ENCODE measurements at regions not wholly inside any gene's neighbourhood (a gene's known extent, or its start where the extent isn't known, plus 50 kb on each side); places are given as distances from the start of the nearest gene placed in this dataset.
"Not testable (repeated sequence)": the region's sequence is repeated elsewhere in the genome, so short reads cannot be mapped to it uniquely, and the experiment has no call there.

DNA sequence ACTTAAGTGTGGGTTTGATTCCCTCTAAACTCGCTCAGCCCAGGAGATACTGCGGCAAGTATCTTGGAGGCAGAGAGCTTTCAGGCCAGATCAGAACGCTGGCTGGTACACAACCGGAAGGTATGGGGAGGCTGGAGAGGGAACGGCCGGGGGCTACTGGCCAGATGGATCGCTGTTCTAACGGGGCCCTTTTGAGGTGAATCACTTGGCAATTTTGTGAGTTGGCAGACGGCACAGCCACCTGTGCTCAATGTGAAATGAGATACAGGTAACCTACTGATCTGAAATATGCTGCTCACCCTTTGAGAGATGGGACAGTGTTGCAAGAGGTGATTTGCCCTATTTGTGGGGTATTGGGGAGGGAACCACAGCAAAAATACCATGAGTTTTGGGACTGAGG lies 622.9 kb upstream of the RBFOX1 start:
- no peak for DNase-seq

DNA sequence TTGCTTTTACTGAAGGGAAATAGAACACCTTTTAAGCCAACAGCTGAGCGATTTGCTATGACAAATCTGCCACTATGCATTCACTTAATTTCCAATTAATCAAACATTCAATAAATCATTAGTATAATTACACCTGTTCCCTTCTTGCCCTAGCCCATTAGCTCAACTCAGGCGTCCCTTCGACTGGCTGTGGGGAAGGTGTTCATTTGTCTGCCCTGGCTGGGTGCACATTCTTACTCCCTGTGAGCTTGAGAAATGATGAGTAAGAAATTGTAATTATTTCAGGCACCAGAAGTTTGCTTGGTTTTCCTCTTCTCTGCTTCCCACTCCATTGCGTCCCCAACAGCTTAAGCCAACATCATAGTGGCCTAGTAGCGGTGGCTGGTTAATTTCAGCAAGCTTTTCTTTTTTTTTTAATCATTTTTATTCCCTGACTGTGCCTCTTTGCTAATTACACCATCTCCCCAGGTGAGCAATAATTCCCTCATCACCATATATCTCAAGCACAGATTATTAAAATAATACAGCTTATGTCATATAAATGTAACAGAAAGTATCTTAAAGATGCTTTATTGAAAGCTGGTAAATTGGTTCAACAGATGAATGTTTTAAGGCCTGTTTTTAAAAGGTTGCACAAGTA lies 623.9 kb upstream of the RBFOX1 start:
- DNase-seq: no peak

DNA sequence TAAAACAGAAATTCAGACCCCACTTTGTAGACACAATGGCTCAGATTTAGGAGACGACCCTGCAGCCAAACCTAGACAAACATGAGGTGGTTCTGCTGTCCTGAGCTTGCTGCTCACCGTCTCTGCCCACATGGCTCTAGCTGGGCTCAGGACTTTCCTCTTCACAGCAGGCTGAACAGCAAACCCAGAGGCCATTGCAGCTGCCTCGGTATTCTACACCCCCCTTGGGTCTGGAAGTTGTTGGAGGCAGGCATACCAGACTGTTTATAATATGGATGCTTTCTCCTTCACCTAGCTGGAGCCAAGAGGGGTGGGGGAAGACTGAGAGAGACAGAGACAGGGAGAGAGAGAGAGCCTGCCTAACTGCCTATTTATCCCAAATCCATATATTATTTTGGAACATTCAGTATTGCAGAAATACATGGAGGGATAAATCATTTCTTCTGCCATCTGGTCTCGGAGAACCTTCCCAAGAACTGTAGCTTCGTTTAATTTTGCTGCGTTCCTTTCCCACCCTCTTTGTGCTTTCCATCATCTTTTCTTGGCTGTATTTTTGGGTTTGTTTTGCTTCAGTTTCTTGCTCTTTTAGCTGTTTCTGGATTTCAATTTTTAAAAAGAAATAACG lies 628.2 kb upstream of the RBFOX1 start:
- no peak for DNase-seq

DNA sequence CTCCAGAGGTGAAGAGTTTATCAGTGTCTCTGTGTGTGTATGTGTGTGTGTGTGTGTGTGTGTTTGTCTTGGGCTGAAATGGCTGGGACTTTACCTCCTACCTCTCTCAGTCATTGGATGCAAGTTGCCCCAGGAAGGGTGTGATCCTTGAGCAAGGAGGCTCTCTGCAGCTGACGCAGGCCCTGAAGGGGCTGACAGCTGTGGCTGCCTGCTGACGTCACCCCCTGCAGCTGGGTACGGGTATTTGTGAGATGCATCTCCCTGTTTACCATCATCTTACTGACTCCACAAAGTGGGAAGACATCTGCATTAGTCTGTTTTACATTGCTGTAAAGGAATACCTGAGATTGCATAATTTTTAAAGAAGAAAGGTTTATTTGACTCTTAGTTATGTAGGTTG lies 631.5 kb upstream of the RBFOX1 start:
- no peak for DNase-seq

DNA sequence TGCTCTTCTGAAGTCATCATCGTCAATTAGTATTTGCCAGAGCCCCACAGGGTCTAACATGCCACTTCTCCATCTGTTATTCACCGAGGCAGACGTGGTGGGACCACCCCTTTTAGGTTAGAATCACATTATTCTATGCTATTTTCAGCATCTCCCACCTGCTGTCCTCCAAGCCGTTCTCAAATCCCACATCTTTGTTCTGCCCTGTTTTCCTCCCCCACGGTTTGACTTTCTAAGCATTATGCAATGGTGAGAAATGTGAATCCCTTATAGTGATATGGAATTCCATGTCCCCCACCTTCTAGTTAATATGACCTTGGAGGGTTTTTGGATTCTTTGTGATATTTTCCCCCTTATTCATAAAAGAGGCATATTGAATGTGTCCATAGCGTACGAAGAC lies 634.1 kb upstream of the RBFOX1 start:
- no peak for DNase-seq

DNA sequence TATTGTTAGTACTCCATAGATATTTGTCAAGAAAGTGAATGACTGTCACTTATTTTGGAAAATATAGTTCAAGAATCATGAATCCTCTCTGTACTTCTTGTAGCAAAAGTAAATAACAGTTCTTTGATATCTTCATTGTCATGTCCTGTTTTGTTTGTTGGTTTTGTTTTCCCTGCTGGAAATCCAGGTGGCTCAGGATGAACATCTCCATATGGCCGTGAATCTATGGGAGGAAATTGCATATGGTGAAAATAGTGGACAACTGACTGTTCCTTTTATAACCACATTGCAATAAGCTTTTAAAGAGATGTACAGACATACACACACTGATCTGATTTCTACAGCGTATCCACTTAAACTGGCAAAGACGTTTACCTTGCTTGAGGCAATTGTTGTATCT lies 637.0 kb upstream of the RBFOX1 start:
- DNase-seq: no peak

DNA sequence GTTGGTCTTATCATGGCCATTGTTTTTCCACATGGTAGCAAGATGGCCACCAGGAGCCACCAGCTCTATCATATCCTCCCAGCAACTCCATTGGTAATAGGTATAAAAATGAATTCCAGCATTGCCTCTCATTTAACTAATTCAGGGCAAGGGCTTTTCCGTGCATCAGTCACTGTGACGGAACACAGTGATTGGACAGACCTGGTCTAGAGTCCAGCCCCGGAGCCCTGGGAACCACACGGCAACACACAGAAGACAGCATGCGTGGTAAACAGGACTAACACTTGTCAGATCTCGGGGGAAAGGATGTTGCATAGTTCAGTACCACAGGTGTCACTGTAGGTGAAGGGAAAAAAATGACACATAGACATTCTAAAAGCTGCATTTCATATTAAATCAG lies 638.0 kb upstream of the RBFOX1 start:
- no peak for DNase-seq

DNA sequence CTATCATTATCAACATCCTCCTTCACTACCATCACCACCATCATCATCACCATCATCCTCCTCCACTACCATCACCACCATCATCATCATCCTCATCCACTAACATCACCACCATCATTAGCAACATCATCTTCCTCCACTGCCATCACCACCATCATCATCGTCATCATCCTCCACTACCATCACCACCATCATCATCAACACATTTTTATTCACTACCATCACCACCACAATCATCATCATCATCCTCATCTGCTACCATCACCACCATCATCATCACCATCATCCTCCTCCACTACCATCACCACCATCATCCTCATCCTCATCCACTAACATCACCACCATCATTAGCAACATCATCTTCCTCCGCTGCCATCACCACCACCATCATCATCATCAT lies 639.2 kb upstream of the RBFOX1 start:
- DNase-seq: not testable (repeated sequence)

DNA sequence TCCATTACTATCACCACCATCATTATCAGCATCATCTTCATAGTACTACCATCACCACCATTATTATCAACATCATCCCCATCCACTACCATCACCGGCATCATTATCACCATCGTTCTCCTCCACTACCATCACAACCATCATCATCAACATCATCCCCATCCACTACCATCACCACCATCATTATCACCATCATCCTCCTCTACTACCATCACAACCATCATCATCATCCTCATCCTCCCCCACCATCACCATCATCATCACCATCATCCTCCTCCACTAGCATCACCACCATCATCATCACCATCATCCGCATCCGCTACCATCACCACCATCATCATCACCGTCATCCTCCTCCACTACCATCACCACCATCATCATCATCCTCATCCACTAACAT lies 639.8 kb upstream of the RBFOX1 start:
- no peak for DNase-seq

DNA sequence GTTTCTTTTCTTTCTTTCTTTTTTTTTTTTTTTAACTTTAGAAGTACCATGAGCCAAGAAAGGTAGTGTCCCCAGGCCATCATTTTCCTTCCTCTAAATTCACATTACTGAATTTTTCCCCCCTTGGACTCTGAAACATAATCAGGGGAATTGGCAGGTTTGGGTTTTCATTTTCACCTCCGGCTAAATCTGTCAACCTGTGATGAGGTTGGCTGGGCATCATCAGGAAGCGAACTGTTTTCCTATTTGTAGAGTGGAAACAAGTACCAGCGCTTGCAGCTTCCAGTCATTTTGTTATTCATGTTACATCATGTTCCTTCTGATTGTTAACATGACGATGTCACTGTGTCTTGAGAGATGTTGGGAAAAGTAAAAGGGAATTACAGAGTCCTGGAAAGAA lies 641.9 kb upstream of the RBFOX1 start:
- DNase-seq: no peak

DNA sequence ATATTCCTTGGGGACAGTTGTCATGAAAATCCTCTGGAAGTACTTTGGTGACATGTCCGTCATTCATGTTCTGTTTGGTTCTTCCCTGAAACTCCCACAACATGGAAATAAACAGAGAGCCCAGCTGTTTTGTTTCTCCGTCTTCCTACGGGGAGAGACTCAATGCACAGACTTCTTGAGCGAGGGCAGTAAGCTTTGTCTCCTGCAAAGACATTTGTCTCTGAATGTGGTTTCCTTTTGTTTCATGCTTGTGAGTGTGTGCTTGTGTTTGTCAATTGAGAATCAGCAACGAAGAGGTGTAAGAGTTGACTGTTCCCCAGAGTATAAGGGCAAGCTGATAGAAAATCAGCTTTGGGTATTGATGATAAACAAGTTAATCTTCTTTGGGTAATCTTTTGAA lies 643.0 kb upstream of the RBFOX1 start:
- no peak for DNase-seq

DNA sequence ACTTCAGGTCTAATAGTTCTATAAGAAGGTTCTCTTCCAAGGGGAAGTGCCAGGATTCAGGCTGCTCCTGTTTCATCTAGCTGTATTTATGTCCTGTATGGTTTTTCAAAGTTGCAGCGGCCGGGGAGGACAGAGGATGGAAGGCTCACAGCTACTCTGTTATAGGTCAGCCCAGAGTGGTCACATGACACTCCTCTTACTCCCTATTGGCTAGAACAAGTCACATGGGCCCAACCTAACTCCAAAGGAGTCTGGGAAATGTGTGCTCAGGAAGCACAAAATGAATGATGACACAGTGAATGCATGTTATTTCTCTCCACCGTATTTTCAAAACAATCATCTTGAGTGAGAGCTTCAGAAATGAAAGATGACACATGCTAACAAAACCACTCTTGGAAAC lies 645.1 kb upstream of the RBFOX1 start:
- no peak for DNase-seq

DNA sequence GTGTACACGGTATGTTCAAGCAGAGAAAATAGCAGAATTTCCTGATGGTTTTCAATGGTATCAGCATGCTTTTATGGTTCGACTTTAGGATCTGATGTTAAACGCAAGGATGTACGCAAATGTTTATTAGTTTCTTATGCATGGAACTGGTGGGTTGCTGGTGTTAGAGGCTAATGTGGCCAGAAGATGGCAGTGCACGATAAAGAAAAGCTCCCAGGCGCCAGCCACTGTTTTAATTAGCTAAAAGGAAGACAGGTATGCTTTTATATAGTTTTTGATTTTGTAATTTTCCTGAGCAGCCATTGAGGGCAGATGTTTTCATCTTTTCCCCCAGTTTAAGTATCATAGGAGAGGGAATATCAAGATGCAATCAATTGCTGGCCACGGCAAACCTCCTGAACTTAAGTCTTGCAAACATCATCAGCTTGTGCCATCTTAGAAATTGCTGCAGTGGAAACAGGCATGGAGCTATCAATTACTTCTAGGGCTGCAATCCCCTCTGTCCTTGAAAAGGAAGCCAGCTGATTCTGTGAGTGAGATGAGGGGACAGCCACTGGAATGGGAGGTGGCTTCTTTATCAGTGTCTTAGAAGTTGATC lies 648.5 kb upstream of the RBFOX1 start:
- no peak for DNase-seq

DNA sequence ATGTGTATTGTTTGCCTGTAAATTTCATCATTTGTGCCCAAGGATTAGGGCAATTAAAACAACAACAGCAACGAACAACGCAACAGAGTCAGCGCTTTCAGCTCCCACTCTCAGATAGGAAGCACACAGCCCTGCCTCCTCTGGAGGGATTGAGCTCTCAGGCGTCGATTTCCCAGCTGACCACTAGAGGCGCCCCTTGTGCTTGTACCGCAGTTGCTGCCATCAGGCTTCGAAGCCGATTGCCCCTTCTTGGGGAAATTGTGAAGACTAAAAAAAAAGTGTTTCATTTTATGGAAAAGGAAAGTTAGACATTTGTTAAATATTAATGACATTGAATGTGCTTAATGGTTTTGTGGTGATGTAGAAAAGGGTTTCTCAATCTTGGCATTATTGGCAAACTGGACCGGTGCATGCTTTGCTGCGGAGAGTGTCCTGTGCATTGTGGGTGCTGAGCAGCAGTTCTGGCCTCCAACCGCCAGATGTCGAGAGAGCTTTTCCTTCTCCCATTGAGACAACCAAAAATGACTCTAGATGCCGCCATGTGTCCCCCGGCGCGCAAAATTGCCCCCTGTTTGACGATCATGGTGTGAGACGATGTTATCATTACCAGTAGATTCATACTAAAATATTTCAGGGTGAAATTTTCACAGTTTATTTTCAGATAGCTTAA lies 650.4 kb upstream of the RBFOX1 start:
- DNase-seq: peak; percentile 53

DNA sequence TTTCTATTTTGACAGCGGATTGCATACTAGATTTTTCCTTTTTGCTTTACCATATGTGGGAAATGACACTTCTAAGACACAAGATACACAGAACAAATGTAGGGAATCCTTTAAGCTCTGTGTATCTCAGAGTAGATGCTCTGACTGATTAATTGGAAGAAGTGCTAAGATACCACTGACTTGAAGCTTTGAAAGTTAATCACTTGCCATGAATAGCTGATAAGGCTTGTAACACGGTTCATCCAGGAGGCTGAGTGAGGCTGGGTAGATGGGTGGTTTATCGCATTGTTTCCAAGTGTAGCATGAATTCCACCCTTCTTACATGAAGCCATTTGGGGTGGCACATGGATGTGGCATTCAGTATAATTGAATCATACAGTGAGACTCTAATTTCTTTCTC lies 654.1 kb upstream of the RBFOX1 start:
- DNase-seq: no peak

DNA sequence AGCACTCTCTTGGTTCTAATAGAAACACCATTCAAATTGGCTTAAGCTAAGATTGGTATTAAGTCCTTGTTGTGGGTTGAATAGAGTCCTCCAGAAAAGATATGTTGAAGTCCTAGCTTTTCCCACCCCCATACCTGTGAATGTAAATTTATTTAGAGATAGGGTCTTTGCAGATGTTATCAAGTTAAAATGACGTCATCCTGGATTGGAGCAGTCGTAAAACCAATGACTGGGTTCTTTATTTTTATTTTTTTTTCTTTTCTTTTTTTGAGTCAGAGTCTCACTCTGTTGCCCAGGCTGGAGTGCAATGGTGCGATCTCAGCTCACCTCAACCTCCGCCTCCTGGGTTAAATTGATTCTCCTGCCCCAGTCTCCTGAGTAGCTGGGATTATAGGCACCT lies 658.6 kb upstream of the RBFOX1 start:
- no peak for DNase-seq

DNA sequence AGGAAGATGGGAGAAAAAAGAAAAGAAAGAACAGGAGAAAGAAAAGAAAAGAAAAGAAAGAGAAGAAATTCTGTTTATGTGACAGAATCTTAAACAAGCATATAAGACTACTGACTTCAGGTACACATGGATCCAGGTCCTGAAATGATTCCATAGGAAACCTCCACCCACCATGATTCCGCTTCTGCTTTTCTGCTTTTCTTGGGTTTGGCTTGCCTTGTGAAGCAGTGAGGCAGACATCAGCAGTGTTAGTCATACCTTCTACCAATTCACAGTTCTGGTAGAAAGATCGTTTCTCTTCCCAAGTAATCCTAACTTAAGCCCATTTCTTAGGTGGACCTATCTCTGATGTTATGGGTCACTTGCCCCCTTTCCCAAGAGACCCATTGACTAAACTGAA lies 660.1 kb upstream of the RBFOX1 start:
- no peak for DNase-seq

DNA sequence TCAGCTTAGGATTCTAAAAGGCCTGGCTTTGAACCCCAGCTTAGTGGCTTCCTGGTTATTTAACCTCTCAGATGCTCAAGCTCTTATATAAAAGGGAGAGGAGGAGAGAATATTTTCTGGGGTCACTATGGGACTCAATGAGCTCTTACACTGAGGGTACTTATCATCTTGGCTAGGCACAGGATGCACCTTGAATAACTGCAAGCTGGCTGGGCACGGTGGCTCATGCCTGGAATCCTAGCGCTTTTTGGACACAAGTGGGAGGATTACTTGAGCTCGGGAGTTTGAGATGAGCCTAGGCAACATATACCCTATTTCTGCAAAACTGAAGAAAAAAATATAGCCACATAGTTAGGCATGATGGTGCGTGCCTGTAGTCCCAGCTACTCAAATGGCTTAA lies 665.3 kb upstream of the RBFOX1 start:
- DNase-seq: no peak

DNA sequence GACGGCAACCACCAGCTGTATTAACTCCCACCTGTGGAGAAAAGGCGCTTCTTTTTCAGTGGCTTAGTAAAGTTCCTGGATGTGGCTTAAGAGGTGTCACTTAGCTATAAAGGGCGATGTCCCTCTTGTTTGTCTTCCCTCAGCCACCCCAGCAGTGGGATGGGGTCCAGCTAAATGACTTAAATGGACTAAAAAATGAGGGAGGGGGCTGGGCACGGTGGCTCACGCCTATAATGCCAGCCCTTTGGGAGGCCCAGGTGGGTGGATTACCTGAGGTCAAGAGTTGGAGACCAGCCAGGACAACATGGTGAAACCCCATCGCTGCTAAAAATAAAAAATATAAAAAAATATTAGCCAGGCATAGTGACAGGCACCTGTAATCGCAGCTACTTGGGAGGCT lies 667.5 kb upstream of the RBFOX1 start:
- no peak for DNase-seq

DNA sequence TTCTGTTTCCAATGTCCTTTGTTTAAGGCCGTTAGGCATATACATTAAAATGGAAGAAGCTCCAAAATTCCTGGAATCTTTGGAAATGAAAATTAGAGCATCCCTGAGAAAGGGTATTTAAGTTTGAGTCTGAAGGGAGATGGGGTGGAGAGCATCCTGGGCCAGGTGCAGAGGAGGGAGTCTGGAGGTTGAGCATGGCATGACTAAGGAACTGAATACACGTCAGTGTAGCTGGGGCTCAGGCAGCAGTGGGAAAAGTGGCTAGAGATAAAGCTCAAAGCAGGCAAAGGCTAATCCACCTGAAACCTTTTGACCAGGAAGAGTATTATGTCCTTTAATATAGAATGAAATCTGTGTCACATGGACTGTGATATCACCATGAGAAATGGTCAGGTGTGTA lies 669.0 kb upstream of the RBFOX1 start:
- no peak for DNase-seq

DNA sequence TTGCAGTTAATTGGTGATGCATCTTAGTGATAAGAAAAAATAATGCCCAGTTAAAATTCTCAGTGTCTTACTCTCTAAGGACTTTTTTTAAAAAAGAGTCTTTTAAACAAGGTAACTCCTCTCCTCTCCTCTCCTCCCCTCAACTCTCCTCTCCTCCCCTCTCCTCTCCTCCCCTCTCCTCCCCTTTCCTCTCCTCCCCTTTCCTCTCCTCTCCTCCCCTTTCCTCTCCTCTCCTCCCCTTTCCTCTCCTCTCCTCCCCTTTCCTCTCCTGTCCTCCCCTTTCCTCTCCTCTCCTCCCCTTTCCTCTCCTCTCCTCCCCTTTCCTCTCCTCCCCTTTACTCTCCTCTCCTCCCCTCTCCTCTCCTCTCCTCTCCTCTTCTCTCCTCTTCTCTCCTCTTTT lies 675.9 kb upstream of the RBFOX1 start:
- DNase-seq: no peak

DNA sequence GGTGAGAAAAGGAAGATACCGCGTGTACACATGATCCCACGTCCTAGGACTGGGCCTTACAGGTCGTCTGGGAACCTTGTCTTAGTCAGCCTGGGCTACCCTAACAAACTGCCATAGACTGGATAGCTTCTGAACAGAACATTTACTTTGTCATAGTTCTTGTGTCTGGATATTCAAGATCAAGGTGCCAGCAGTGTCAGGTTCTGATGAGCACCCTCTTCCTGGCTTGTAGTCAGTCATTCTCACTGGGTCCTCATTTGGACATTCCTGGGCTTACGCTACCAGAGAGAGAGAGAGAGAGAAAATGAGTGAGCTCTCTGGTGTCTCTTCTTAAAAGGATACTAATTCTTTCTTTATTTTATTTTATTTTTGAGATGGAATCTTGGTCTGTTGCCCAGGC lies 685.8 kb upstream of the RBFOX1 start:
- DNase-seq: no peak

DNA sequence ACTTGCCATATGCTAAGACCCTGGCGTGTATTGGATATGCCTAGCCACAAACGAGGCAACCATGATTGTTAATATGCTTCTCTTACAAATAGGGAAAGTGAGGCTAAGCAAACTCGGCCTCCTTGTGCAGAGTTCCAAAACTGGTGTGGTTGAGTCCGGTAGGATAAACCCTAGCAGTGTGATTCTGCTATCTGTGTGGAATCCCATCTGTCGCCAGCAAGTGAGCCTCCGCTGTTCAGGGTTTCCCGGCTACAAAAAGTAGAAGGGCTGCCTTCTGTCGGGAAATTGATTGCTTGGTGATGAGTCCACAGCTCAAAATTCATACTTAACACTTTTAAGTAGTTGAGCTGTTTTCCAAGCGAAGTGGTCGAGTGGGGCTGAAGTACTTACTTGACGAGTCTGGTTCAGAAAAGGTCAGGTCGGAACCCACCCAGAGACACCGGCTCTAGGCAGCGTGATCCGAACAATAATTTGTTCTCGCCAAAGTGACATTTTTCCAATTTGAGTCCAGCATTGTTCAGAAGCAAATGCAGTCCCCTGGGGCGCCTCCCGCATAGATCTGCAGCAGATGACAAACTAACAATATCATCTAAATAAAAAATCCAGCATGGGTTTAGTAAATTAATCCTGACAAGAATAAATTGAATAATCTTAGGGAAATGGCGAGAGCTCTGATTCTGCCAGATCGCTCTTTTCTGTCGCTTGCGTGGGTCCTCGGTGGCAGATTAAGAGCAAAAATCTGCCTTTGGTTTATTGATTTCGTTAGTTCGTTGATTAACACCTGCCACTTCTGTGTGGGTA lies 686.7 kb upstream of the RBFOX1 start:
- DNase-seq: no peak

DNA sequence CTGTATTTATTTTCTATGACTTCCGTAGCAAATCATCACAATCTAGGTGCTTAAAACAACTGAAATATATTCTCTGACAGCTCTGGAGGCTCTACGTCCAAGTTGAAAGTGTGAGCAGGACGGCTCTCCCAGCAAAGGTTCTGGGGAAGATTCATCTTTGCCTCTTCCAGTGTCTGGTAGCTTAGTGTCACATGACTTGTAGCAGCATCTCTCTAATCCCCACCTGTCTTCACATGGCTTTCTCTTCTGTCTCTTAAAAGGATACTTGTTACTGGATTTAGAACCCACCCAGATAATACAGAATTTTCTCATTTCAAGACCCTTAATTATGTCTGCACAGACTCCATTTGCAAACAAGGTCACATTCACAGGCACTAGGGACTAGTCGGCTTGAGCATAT lies 687.7 kb upstream of the RBFOX1 start:
- no peak for DNase-seq
